ENCODE measurements at regions not wholly inside any gene's neighbourhood (a gene's known extent, or its start where the extent isn't known, plus 50 kb on each side); places are given as distances from the start of the nearest gene placed in this dataset.
A peak's percentile ranks its signal among the peaks of the same experiment; 100 is the strongest.

DNA sequence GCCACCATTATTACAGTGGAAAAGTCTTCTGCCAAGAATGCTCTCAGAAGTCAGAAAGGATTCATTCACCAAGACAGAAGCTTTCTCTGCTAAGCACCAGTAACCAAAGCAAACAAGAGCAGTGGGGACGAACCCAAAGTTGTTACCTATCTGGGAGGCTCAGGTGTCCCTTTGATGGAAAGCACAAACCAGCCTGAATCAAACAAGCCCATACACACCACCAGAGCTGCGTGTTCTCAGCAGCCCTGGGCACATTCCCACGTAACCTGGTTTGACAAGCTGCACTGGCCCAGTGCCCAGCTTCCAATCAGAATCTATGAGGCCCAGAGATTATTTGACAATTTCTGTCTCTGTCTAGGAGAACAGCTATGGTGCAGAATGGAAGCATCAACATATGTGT, 252.6 kb downstream of the ACTL7B start:
- Histone ChIP-seq H3K27me3 (replicated peaks in 2 of 5; ENCODE audit: control insufficient read depth in 4 of 5, insufficient read depth in 5 of 5, low read length in 4 of 5) (no peaks in the 10 kb centered on the region), H3K36me3 (ENCODE audit: control insufficient read depth in 4 of 4, insufficient read depth in 4 of 4, low read length in 3 of 4) (no peaks in the 10 kb centered on the region), H3K9me3 (ENCODE audit: control extremely low read depth in 1 of 5, control insufficient read depth in 4 of 5, insufficient read depth in 2 of 5, low read depth in 1 of 5, low read length in 4 of 5) (no peaks in the 10 kb centered on the region), H3K27ac (ENCODE audit: insufficient read depth in 1 of 2, low read depth in 1 of 2, low read length in 2 of 2, poor library complexity in 1 of 2, severe bottlenecking in 2 of 2) (no peak overlapping the region), H3K4me1 (ENCODE audit: control extremely low read depth in 1 of 4, control insufficient read depth in 4 of 4, insufficient read depth in 4 of 4, low read length in 3 of 4) (no peaks in the 10 kb centered on the region), H3K4me3 (ENCODE audit: control insufficient read depth in 1 of 7, extremely low read depth in 1 of 7, insufficient read depth in 4 of 7, low read depth in 2 of 7, low read length in 6 of 7) (no peak overlapping the region)
- ChIA-PET POLR2A (no interaction called here), CTCF (no interaction called here)
- 93% methylated on average over 3 of the region's 3 CpGs for WGBS (ENCODE audit: insufficient coverage)
- DNase-seq = no peak

DNA sequence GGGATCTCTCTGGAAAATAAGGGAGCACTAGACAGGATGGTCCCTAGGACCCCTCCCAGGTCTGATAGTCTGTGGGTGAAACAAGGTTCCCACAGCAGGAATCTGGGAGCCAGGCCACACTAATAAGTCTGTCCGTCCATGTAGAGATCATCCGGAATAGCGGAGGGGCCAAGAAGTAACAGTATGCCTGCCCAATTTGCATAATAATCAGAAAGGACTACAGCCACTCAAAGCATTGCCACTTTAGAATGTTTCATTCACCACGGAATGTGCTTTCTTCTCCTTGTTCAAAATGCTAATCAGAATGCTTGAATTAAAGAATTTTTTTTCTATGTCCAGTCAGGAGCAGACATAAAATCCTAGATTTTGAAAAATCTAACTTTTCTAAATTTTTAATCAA, 254.9 kb downstream of the ACTL7B start:
- Histone ChIP-seq H3K27ac (ENCODE audit: insufficient read depth in 1 of 2, low read depth in 1 of 2, low read length in 2 of 2, poor library complexity in 1 of 2, severe bottlenecking in 2 of 2) (no peak overlapping the region), H3K27me3 (replicated peaks in 2 of 5; ENCODE audit: control insufficient read depth in 4 of 5, insufficient read depth in 5 of 5, low read length in 4 of 5) (no peaks in the 10 kb centered on the region), H3K9me3 (ENCODE audit: control extremely low read depth in 1 of 5, control insufficient read depth in 4 of 5, insufficient read depth in 2 of 5, low read depth in 1 of 5, low read length in 4 of 5) (no peaks in the 10 kb centered on the region), H3K4me1 (ENCODE audit: control extremely low read depth in 1 of 4, control insufficient read depth in 4 of 4, insufficient read depth in 4 of 4, low read length in 3 of 4) (no peaks in the 10 kb centered on the region), H3K4me3 (ENCODE audit: control insufficient read depth in 1 of 7, extremely low read depth in 1 of 7, insufficient read depth in 4 of 7, low read depth in 2 of 7, low read length in 6 of 7) (no peak overlapping the region), H3K36me3 (ENCODE audit: control insufficient read depth in 4 of 4, insufficient read depth in 4 of 4, low read length in 3 of 4) (no peaks in the 10 kb centered on the region)
- CTCF ChIA-PET = no interaction called here
- POLR2A ChIA-PET = no interaction called here
- WGBS (ENCODE audit: insufficient coverage) = 93% methylated on average over 3 of the region's 4 CpGs
- no peak for DNase-seq

DNA sequence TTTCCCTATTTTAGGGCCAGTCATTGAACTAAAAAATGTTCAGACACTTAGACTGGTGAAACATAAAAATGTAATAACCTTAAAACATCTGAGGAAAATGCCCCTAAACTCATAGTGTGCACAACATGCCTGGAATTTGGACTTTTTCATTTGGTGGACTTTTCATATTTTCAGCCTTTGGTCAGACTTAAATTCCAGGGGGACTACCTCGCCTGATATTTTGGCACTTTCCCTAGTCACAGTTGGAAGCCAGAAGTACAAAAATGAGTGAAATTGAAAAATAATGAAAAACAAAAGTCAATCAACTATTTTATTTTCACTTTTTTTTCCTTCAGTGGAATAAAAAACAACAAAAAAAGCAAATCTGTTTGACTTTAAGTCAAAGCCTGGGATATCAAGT, 256.2 kb downstream of the ACTL7B start:
- H3K27ac ChIP-seq (ENCODE audit: insufficient read depth in 1 of 2, low read depth in 1 of 2, low read length in 2 of 2, poor library complexity in 1 of 2, severe bottlenecking in 2 of 2) = no peak overlapping the region
- H3K4me1 ChIP-seq (ENCODE audit: control extremely low read depth in 1 of 4, control insufficient read depth in 4 of 4, insufficient read depth in 4 of 4, low read length in 3 of 4) = no peaks in the 10 kb centered on the region
- ChIA-PET POLR2A (no interaction called here), CTCF (no interaction called here)
- H3K4me3 ChIP-seq (ENCODE audit: control insufficient read depth in 1 of 7, extremely low read depth in 1 of 7, insufficient read depth in 4 of 7, low read depth in 2 of 7, low read length in 6 of 7) = no peak overlapping the region
- WGBS (ENCODE audit: insufficient coverage) = no CpG with 5 or more reads among the region's 1 CpG
- no peaks in the 10 kb centered on the region for H3K9me3 ChIP-seq (ENCODE audit: control extremely low read depth in 1 of 5, control insufficient read depth in 4 of 5, insufficient read depth in 2 of 5, low read depth in 1 of 5, low read length in 4 of 5)
- DNase-seq = no peak
- no peaks in the 10 kb centered on the region for H3K27me3 ChIP-seq (replicated peaks in 2 of 5; ENCODE audit: control insufficient read depth in 4 of 5, insufficient read depth in 5 of 5, low read length in 4 of 5)
- no peaks in the 10 kb centered on the region for H3K36me3 ChIP-seq (ENCODE audit: control insufficient read depth in 4 of 4, insufficient read depth in 4 of 4, low read length in 3 of 4)

DNA sequence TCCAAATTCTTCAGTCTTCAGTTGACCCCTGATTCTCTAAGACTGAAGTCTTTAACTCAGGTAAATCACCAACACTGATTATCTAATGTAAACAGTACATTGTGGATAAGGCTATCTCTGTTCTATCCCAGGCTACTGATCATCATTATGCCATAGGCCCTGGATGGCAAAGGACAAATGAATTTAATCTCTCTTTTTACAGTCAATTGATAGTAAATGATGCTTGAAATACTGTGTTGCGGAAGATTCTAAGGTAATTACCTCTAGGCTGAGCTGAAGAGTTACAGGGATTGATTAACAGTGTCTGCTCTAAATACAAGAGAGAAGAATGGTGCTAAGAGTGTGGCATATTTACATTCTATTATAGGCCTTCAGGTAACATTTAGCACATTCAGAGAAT, 264.7 kb downstream of the ACTL7B start:
- POLR2A ChIA-PET = no interaction called here
- Histone ChIP-seq H3K4me3 (ENCODE audit: control insufficient read depth in 1 of 7, extremely low read depth in 1 of 7, insufficient read depth in 4 of 7, low read depth in 2 of 7, low read length in 6 of 7) (no peak overlapping the region), H3K9me3 (ENCODE audit: control extremely low read depth in 1 of 5, control insufficient read depth in 4 of 5, insufficient read depth in 2 of 5, low read depth in 1 of 5, low read length in 4 of 5) (no peaks in the 10 kb centered on the region), H3K27me3 (replicated peaks in 2 of 5; ENCODE audit: control insufficient read depth in 4 of 5, insufficient read depth in 5 of 5, low read length in 4 of 5) (no peaks in the 10 kb centered on the region), H3K27ac (ENCODE audit: insufficient read depth in 1 of 2, low read depth in 1 of 2, low read length in 2 of 2, poor library complexity in 1 of 2, severe bottlenecking in 2 of 2) (no peak overlapping the region), H3K4me1 (ENCODE audit: control extremely low read depth in 1 of 4, control insufficient read depth in 4 of 4, insufficient read depth in 4 of 4, low read length in 3 of 4) (peaks cover 0 to 6% (median 0%) of the 10 kb centered on the region in 4 experiments), H3K36me3 (ENCODE audit: control insufficient read depth in 4 of 4, insufficient read depth in 4 of 4, low read length in 3 of 4) (no peaks in the 10 kb centered on the region)
- WGBS (ENCODE audit: insufficient coverage) = no CpG with 5 or more reads among the region's 1 CpG
- CTCF ChIA-PET = no interaction called here
- no peak for DNase-seq

DNA sequence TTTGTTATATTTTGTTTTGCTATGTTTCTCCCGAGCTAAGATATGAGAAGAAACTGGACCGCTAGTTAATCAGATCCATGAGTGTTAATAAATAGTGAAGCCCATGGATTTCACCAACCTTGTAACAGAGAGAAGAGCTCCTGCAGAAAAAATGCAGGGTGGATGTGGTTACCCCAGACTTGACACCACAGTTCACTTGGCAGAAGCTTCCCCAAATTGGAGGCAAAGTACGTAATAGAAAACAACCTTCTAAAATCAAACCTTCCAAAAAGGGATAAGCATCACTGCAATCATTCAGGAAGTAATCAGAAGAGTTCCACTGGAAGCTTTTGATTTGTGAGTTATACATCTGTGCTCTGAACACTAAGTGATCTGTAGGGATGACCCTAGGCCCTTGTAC, 267.5 kb downstream of the ACTL7B start:
- ChIA-PET CTCF (no interaction called here), POLR2A (no interaction called here)
- H3K4me3 ChIP-seq (ENCODE audit: control insufficient read depth in 1 of 7, extremely low read depth in 1 of 7, insufficient read depth in 4 of 7, low read depth in 2 of 7, low read length in 6 of 7) = peak overlapping the region in 1 of 7 experiments; percentile 20
- 93% methylated on average over 2 of the region's 3 CpGs for WGBS (ENCODE audit: insufficient coverage)
- H3K4me1 ChIP-seq (ENCODE audit: control extremely low read depth in 1 of 4, control insufficient read depth in 4 of 4, insufficient read depth in 4 of 4, low read length in 3 of 4) = peaks cover 0 to 6% (median 0%) of the 10 kb centered on the region in 4 experiments
- no peaks in the 10 kb centered on the region for H3K27me3 ChIP-seq (replicated peaks in 2 of 5; ENCODE audit: control insufficient read depth in 4 of 5, insufficient read depth in 5 of 5, low read length in 4 of 5)
- DNase-seq = peak; percentile 31 to 82 (median 78)
- no peak overlapping the region for H3K27ac ChIP-seq (ENCODE audit: insufficient read depth in 1 of 2, low read depth in 1 of 2, low read length in 2 of 2, poor library complexity in 1 of 2, severe bottlenecking in 2 of 2)
- H3K9me3 ChIP-seq (ENCODE audit: control extremely low read depth in 1 of 5, control insufficient read depth in 4 of 5, insufficient read depth in 2 of 5, low read depth in 1 of 5, low read length in 4 of 5) = no peaks in the 10 kb centered on the region
- H3K36me3 ChIP-seq (ENCODE audit: control insufficient read depth in 4 of 4, insufficient read depth in 4 of 4, low read length in 3 of 4) = no peaks in the 10 kb centered on the region

DNA sequence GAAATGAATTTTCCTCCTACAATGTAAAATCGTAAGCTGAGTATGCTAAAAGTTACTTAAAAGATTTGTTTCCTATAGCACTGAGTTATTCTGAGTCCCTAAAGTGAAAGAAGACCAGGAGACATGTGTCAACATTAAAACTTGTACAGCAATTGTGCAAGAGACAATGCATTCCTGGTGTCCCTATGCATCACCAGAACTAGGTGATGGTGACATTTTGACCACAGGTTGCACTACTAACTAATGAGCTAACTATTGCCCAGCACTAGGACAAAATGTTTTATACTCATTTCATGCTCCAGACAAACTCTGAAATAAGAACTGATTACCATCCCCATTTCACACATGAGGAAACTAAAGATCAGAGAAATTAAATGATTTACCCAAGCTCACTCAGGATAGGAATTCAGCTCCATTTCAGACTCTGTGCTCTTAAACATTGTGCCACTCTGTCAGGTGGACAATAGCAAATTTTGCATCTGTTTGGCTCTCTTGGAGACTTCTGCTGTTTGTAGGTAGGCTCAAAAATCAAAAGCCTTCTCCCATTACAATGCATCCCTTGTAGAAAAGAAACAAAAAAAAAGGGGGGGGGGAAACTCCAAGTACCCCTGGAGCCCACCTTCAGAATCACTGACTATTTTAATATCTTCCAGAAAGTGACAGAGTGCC, 269.2 kb downstream of the ACTL7B start:
- H3K9me3 ChIP-seq (ENCODE audit: control extremely low read depth in 1 of 5, control insufficient read depth in 4 of 5, insufficient read depth in 2 of 5, low read depth in 1 of 5, low read length in 4 of 5) = no peaks in the 10 kb centered on the region
- ChIA-PET CTCF (interaction anchor here (0.7 kb wide), 1 partner anchor 52 kb away, joined by 3 read pairs; no protein-coding TSS in a partner anchor), POLR2A (no interaction called here)
- H3K27me3 ChIP-seq (replicated peaks in 2 of 5; ENCODE audit: control insufficient read depth in 4 of 5, insufficient read depth in 5 of 5, low read length in 4 of 5) = no peaks in the 10 kb centered on the region
- H3K27ac ChIP-seq (ENCODE audit: insufficient read depth in 1 of 2, low read depth in 1 of 2, low read length in 2 of 2, poor library complexity in 1 of 2, severe bottlenecking in 2 of 2) = no peak overlapping the region
- no peak for DNase-seq
- no peak overlapping the region for H3K4me3 ChIP-seq (ENCODE audit: control insufficient read depth in 1 of 7, extremely low read depth in 1 of 7, insufficient read depth in 4 of 7, low read depth in 2 of 7, low read length in 6 of 7)
- H3K36me3 ChIP-seq (ENCODE audit: control insufficient read depth in 4 of 4, insufficient read depth in 4 of 4, low read length in 3 of 4) = no peaks in the 10 kb centered on the region
- peaks cover 0 to 13% (median 4%) of the 10 kb centered on the region in 4 experiments for H3K4me1 ChIP-seq (ENCODE audit: control extremely low read depth in 1 of 4, control insufficient read depth in 4 of 4, insufficient read depth in 4 of 4, low read length in 3 of 4)
- 100% methylated on average over 1 of the region's 1 CpG for WGBS (ENCODE audit: insufficient coverage)

DNA sequence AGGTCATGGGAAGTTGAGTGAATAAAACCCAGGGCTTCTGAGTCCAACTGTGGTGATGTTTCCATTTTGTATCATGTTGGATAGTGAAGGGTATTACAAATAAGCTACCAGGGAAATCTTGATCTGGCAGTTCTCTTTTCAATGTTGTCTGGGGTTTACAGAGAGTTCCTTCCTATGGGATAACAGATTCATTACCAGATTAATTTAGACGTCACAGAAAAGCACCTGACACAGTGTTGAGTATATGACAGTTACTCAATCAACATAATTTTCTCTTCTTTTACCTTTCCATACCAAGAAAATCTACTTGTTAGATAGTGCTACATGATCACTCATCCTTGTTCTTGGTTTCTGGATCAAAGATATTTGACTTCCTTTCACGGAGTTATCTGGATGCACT, 270.9 kb downstream of the ACTL7B start:
- DNase-seq = no peak
- no CpG with 5 or more reads among the region's 2 CpGs for WGBS (ENCODE audit: insufficient coverage)
- H3K27ac ChIP-seq (ENCODE audit: insufficient read depth in 1 of 2, low read depth in 1 of 2, low read length in 2 of 2, poor library complexity in 1 of 2, severe bottlenecking in 2 of 2) = no peak overlapping the region
- H3K36me3 ChIP-seq (ENCODE audit: control insufficient read depth in 4 of 4, insufficient read depth in 4 of 4, low read length in 3 of 4) = no peaks in the 10 kb centered on the region
- H3K27me3 ChIP-seq (replicated peaks in 2 of 5; ENCODE audit: control insufficient read depth in 4 of 5, insufficient read depth in 5 of 5, low read length in 4 of 5) = no peaks in the 10 kb centered on the region
- ChIA-PET POLR2A (no interaction called here), CTCF (interaction anchor here (2.0 kb wide), 1 partner anchor 19 kb away, joined by 10 read pairs; no protein-coding TSS in a partner anchor)
- peaks cover 0 to 13% (median 4%) of the 10 kb centered on the region in 4 experiments for H3K4me1 ChIP-seq (ENCODE audit: control extremely low read depth in 1 of 4, control insufficient read depth in 4 of 4, insufficient read depth in 4 of 4, low read length in 3 of 4)
- no peak overlapping the region for H3K4me3 ChIP-seq (ENCODE audit: control insufficient read depth in 1 of 7, extremely low read depth in 1 of 7, insufficient read depth in 4 of 7, low read depth in 2 of 7, low read length in 6 of 7)
- H3K9me3 ChIP-seq (ENCODE audit: control extremely low read depth in 1 of 5, control insufficient read depth in 4 of 5, insufficient read depth in 2 of 5, low read depth in 1 of 5, low read length in 4 of 5) = no peaks in the 10 kb centered on the region

Measured in common myeloid progenitor, CD34-positive (primary cell).